ENCODE measurements at regions not wholly inside any gene's neighbourhood (a gene's known extent, or its start where the extent isn't known, plus 50 kb on each side); places are given as distances from the start of the nearest gene placed in this dataset.

DNA sequence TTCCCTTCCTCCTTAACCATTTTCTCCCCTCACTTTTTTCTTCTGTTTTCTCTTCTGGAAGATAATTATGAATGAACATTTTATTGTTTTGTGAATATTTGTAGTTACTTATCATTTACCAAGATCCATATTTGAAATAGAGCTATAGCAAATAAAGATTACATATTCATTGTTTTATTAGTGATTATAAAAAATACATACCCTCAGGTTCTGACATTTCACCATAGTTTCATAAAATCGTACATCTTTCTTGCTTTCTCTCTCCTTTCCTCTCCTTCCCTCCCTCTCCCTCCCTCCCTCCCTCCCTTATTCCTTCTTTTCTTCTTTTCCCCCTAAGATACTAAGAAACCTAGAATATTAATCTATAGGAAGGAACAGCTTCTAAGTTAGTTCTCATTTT lies 410.9 kb upstream of the GOLIM4 start:
- no peak for DNase-seq
- Histone ChIP-seq H3K27me3 (ENCODE audit: control insufficient read depth, insufficient read depth, low read length) (peaks cover 2% of the 10 kb centered on the region), H3K4me3 (ENCODE audit: low read length) (no peak overlapping the region), H3K36me3 (ENCODE audit: control insufficient read depth, insufficient read depth, low read length) (no peaks in the 10 kb centered on the region), H3K9me3 (ENCODE audit: control insufficient read depth, low read depth, low read length) (no peaks in the 10 kb centered on the region), H3K27ac (ENCODE audit: low read length) (no peak overlapping the region), H3K4me1 (ENCODE audit: control insufficient read depth, insufficient read depth, low read length) (no peaks in the 10 kb centered on the region)
- 38% methylated on average over 1 of the region's 1 CpG for WGBS (ENCODE audit: insufficient coverage, low lambda C conversion rate)

DNA sequence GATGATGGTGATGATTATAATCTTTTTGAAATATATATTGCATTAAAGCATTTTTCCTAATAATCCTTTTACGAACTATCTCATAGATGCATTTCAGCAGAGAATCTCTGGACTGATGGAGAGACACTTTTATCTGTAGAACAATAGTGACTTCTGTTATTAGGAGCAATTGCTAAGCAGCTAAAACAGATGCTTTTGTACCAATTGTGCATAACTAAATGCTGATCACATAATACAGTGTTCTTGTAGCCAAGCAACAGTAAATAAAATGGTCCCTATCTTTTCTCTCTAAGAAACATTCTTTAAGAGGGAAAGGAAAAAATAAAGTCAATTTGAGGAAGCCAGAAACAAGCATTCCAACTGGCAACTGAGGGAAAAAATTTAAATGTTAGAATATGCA lies 405.8 kb upstream of the GOLIM4 start:
- Histone ChIP-seq H3K27ac (ENCODE audit: low read length) (no peak overlapping the region), H3K9me3 (ENCODE audit: control insufficient read depth, low read depth, low read length) (no peaks in the 10 kb centered on the region), H3K36me3 (ENCODE audit: control insufficient read depth, insufficient read depth, low read length) (no peaks in the 10 kb centered on the region), H3K27me3 (ENCODE audit: control insufficient read depth, insufficient read depth, low read length) (peaks cover 2% of the 10 kb centered on the region), H3K4me1 (ENCODE audit: control insufficient read depth, insufficient read depth, low read length) (no peaks in the 10 kb centered on the region), H3K4me3 (ENCODE audit: low read length) (no peak overlapping the region)
- DNase-seq, result no peak
- WGBS (ENCODE audit: insufficient coverage, low lambda C conversion rate), result no CpG with 5 or more reads among the region's 1 CpG

DNA sequence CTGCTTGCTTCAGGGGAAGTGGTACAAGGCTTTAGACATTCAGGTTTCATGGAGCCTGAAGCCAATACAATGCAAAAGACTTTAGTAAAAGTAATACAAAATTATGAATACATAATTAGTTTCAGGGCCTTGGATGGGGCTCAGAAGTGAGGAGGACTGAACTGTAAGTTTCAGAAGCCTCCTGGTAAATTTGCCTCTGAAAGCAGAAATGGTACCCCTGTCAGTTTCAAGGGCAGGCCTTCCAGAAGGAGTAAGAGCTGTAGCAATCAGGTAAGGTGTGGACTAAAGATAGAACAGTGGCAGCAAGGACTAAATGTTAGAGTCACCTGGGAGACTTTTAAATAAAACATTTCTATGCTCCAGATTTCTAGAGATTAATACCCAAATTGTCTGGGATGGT lies 402.5 kb upstream of the GOLIM4 start:
- Histone ChIP-seq H3K4me1 (ENCODE audit: control insufficient read depth, insufficient read depth, low read length) (no peaks in the 10 kb centered on the region), H3K27me3 (ENCODE audit: control insufficient read depth, insufficient read depth, low read length) (no peaks in the 10 kb centered on the region), H3K27ac (ENCODE audit: low read length) (no peak overlapping the region), H3K36me3 (ENCODE audit: control insufficient read depth, insufficient read depth, low read length) (no peaks in the 10 kb centered on the region), H3K9me3 (ENCODE audit: control insufficient read depth, low read depth, low read length) (no peaks in the 10 kb centered on the region), H3K4me3 (ENCODE audit: low read length) (no peak overlapping the region)
- no peak for DNase-seq

DNA sequence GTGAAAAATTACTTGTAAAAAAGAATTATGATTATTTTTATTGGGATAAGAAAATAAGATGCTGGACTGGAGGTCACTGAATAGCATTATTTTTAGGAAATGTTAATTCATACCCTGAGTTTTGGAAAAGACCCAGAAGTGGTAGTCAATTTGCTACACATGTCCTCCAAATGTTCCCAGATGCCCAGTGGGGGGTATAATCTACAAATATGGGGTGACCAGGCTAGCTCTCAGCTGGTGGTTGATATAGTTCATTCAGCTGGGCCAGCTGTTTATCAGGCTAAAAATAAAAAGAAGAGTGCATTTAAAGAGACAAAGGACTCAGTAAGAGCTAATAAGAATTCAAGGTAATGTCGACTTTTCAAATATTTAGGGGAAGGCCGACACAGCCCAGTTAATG lies 402.0 kb upstream of the GOLIM4 start:
- H3K36me3 ChIP-seq (ENCODE audit: control insufficient read depth, insufficient read depth, low read length), result no peaks in the 10 kb centered on the region
- H3K27me3 ChIP-seq (ENCODE audit: control insufficient read depth, insufficient read depth, low read length), result no peaks in the 10 kb centered on the region
- H3K4me3 ChIP-seq (ENCODE audit: low read length), result no peak overlapping the region
- H3K4me1 ChIP-seq (ENCODE audit: control insufficient read depth, insufficient read depth, low read length), result no peaks in the 10 kb centered on the region
- no peaks in the 10 kb centered on the region for H3K9me3 ChIP-seq (ENCODE audit: control insufficient read depth, low read depth, low read length)
- 100% methylated on average over 2 of the region's 2 CpGs for WGBS (ENCODE audit: insufficient coverage, low lambda C conversion rate)
- no peak for DNase-seq
- H3K27ac ChIP-seq (ENCODE audit: low read length), result no peak overlapping the region

DNA sequence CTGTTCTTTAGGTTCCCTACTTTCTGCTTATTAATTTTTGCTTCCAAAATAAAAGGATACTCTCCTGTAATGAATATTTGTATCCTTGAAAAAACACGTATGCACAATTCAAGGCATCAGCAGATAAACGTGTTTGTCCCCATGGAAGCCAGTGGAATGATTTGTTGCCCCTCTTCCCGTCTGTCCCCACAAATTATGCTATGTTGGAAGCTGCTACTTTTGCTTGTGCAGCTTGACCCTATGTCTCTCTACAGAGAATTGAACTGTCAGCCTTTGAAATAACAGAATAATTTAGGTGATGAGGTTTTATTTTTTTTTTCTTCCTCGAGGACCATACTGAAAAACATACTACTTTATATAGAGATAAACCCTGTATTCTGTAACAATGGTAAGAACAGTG lies 401.5 kb upstream of the GOLIM4 start:
- WGBS (ENCODE audit: insufficient coverage, low lambda C conversion rate), result 60% methylated on average over 1 of the region's 4 CpGs
- DNase-seq, result no peak
- Histone ChIP-seq H3K27me3 (ENCODE audit: control insufficient read depth, insufficient read depth, low read length) (no peaks in the 10 kb centered on the region), H3K4me3 (ENCODE audit: low read length) (no peak overlapping the region), H3K27ac (ENCODE audit: low read length) (no peak overlapping the region), H3K4me1 (ENCODE audit: control insufficient read depth, insufficient read depth, low read length) (no peaks in the 10 kb centered on the region), H3K9me3 (ENCODE audit: control insufficient read depth, low read depth, low read length) (no peaks in the 10 kb centered on the region), H3K36me3 (ENCODE audit: control insufficient read depth, insufficient read depth, low read length) (no peaks in the 10 kb centered on the region)

DNA sequence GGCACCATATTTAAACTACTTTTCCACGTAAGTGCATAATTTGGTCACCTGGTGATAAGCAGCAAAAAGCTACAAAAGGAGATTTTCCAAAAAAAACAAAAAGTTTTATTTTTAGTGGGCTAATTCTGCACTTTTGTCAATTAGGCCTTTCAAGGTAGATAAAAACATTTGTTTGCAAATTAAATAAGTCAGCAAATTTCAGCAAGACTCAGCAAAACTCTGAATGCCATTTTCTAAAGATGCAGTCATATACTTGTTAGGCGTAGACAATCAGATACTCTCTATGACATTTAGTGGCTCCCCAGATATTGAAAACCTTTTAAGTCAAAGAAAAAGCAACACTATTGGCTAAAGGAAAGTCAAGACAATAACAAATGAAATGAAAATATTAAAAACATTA lies 400.2 kb upstream of the GOLIM4 start:
- H3K4me3 ChIP-seq (ENCODE audit: low read length), result no peak overlapping the region
- no peaks in the 10 kb centered on the region for H3K4me1 ChIP-seq (ENCODE audit: control insufficient read depth, insufficient read depth, low read length)
- no peak overlapping the region for H3K27ac ChIP-seq (ENCODE audit: low read length)
- H3K9me3 ChIP-seq (ENCODE audit: control insufficient read depth, low read depth, low read length), result no peaks in the 10 kb centered on the region
- 100% methylated on average over 1 of the region's 2 CpGs for WGBS (ENCODE audit: insufficient coverage, low lambda C conversion rate)
- no peak for DNase-seq
- no peaks in the 10 kb centered on the region for H3K36me3 ChIP-seq (ENCODE audit: control insufficient read depth, insufficient read depth, low read length)
- H3K27me3 ChIP-seq (ENCODE audit: control insufficient read depth, insufficient read depth, low read length), result no peaks in the 10 kb centered on the region

DNA sequence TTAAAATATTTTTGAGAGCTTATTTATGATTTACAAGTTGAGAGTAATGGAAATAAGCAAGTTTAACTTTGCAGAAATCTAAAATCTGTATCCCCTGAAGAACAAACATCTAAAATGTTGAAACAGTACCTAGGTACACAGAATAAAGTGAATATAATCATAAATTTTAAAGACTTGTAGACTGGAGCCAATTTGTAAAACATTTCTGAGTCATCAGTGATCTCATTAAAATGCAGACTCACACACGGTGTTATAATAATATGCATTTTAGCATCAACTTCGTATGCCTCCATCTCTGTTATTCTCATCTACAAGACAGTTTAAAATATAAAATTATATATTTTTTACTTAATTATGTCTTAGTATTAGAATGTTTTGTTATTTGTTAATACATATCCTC lies 399.5 kb upstream of the GOLIM4 start:
- 88% methylated on average over 2 of the region's 2 CpGs for WGBS (ENCODE audit: insufficient coverage, low lambda C conversion rate)
- Histone ChIP-seq H3K4me1 (ENCODE audit: control insufficient read depth, insufficient read depth, low read length) (no peaks in the 10 kb centered on the region), H3K27me3 (ENCODE audit: control insufficient read depth, insufficient read depth, low read length) (no peaks in the 10 kb centered on the region), H3K27ac (ENCODE audit: low read length) (no peak overlapping the region), H3K4me3 (ENCODE audit: low read length) (no peak overlapping the region), H3K36me3 (ENCODE audit: control insufficient read depth, insufficient read depth, low read length) (no peaks in the 10 kb centered on the region), H3K9me3 (ENCODE audit: control insufficient read depth, low read depth, low read length) (no peaks in the 10 kb centered on the region)
- no peak for DNase-seq

DNA sequence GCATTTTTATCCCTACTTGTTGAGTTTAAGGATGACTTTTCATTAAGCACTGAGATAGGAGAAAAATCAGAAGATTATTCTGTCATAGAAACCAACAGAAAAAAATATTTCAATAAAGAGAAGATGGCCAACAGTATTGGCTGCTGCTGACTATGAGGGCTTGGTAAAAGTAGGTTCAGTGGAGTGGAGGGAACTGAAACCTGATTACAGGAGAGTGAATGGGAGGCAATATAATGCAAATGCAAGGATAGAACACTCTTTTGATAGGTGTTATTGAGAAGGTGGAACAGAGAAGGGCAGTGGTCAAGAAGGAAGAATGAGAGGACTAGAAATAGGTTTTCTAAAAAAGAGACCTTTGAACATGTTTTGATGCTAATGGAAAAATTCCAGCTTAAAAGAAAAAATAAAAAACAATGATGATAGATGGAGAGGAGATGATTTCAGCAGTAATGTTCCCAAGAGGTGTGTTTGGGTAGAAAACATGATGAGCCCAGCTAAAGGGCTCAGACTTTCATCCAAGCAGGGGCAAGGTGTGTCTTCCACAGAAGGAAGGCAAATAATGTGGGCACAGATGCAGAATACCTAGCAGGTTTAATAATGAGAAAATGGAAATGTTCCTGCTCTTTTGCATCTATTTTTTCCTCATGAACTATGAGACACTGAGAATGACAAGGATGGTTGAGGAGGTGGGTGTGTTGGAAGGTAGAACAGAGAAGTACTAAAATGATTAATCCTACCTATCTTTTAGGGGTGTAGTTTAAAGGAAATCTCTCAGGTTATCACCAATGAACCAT lies 397.9 kb upstream of the GOLIM4 start:
- H3K4me3 ChIP-seq (ENCODE audit: low read length), result no peak overlapping the region

DNA sequence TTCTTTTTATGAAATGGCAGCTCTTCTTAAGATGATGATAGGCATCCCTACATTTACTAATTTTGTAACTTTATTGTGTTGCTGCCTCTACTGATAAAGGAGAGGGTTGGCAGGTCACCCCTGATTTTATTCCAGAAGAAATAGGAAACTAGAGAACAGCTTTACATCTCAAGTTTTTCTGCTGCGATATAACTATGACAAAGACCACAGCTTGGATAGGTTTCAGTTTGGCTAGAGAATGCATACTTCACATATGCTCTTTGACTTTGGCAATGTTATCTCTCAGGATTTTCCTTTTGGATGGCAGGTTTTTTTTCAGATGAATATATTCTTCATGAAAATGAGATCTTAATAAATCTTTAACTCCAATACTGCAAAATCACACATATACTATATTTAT lies 395.3 kb upstream of the GOLIM4 start:
- no CpG with 5 or more reads among the region's 1 CpG for WGBS (ENCODE audit: insufficient coverage, low lambda C conversion rate)
- Histone ChIP-seq H3K27ac (ENCODE audit: low read length) (no peak overlapping the region), H3K4me1 (ENCODE audit: control insufficient read depth, insufficient read depth, low read length) (no peaks in the 10 kb centered on the region), H3K4me3 (ENCODE audit: low read length) (no peak overlapping the region), H3K36me3 (ENCODE audit: control insufficient read depth, insufficient read depth, low read length) (no peaks in the 10 kb centered on the region), H3K9me3 (ENCODE audit: control insufficient read depth, low read depth, low read length) (no peaks in the 10 kb centered on the region), H3K27me3 (ENCODE audit: control insufficient read depth, insufficient read depth, low read length) (no peaks in the 10 kb centered on the region)
- no peak for DNase-seq

More for the DNA sequence above, 397.9 kb upstream of the GOLIM4 start:
- no peaks in the 10 kb centered on the region for H3K36me3 ChIP-seq (ENCODE audit: control insufficient read depth, insufficient read depth, low read length)
- H3K27me3 ChIP-seq (ENCODE audit: control insufficient read depth, insufficient read depth, low read length), result no peaks in the 10 kb centered on the region
- no peak for DNase-seq
- H3K9me3 ChIP-seq (ENCODE audit: control insufficient read depth, low read depth, low read length), result no peaks in the 10 kb centered on the region
- no peaks in the 10 kb centered on the region for H3K4me1 ChIP-seq (ENCODE audit: control insufficient read depth, insufficient read depth, low read length)
- no peak overlapping the region for H3K27ac ChIP-seq (ENCODE audit: low read length)

DNA sequence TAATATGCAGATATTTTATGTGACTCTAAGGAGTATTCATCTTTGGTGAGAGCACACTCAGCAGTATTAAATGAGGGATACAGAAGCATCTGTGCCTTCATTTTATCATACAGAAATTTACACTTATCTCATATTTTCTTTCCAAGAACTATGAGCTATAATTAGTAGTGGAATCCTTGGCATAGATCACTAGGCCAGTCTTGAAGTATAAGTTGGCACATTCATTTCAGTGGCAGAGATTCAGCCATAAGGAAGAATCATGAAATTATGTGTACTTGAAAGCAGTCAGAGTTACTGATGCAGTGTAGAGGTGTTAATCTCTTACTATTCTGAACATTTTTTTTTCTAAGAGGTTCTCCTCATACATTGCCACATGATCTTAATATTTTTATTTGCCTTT lies 393.6 kb upstream of the GOLIM4 start:
- Histone ChIP-seq H3K9me3 (ENCODE audit: control insufficient read depth, low read depth, low read length) (no peaks in the 10 kb centered on the region), H3K27me3 (ENCODE audit: control insufficient read depth, insufficient read depth, low read length) (no peaks in the 10 kb centered on the region), H3K4me3 (ENCODE audit: low read length) (no peak overlapping the region), H3K4me1 (ENCODE audit: control insufficient read depth, insufficient read depth, low read length) (no peaks in the 10 kb centered on the region), H3K27ac (ENCODE audit: low read length) (no peak overlapping the region), H3K36me3 (ENCODE audit: control insufficient read depth, insufficient read depth, low read length) (no peaks in the 10 kb centered on the region)
- no peak for DNase-seq

DNA sequence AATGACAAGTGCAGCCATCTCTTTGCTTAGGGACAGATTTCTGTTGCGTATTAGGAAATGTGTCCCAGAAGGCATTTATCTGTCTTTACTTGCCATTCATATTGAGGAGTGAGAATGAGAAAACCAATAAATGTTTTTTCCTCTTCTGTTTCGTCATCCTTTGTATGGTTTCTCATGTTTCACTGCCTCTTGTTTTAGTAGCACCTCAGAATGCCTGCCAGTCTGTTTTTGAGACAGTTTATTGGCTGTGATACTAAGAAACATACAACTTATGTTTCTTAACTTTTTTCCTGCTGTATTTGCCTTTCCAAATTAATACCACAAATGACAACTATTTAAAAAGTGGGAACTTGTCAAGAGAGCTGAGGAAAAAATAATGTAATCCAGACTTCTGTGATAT lies 390.2 kb upstream of the GOLIM4 start:
- no CpG with 5 or more reads among the region's 2 CpGs for WGBS (ENCODE audit: insufficient coverage, low lambda C conversion rate)
- H3K4me1 ChIP-seq (ENCODE audit: control insufficient read depth, insufficient read depth, low read length), result no peaks in the 10 kb centered on the region
- no peaks in the 10 kb centered on the region for H3K9me3 ChIP-seq (ENCODE audit: control insufficient read depth, low read depth, low read length)
- H3K27ac ChIP-seq (ENCODE audit: low read length), result no peak overlapping the region
- no peaks in the 10 kb centered on the region for H3K36me3 ChIP-seq (ENCODE audit: control insufficient read depth, insufficient read depth, low read length)
- DNase-seq, result no peak
- no peaks in the 10 kb centered on the region for H3K27me3 ChIP-seq (ENCODE audit: control insufficient read depth, insufficient read depth, low read length)
- H3K4me3 ChIP-seq (ENCODE audit: low read length), result no peak overlapping the region

Data from large intestine (tissue), 3 donors.